ENCODE measurements at regions not wholly inside any gene's neighbourhood (a gene's known extent, or its start where the extent isn't known, plus 50 kb on each side); places are given as distances from the start of the nearest gene placed in this dataset.

DNA sequence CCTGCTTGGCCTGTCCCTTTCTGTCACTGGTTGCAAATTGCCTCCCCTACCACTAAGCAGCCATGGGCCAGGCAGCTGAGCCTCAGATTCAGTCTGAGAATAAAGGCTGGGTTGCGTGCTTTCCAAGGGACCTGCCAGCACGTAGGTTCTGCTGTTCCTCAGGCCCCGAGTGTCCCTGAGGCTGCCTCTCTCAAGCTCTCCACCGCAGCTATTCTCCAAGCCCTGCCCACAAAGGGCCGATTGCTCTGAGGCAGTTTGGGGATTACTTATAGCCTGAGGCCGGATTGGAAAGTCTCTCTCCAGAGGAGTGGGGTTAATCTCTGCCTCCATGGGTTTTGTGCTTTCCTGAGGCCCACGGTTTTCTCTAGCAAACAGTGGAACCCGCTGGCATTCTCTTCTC lies 590.7 kb downstream of the BCOR start:
- DNase-seq (ENCODE audit: low read depth) = no peak

DNA sequence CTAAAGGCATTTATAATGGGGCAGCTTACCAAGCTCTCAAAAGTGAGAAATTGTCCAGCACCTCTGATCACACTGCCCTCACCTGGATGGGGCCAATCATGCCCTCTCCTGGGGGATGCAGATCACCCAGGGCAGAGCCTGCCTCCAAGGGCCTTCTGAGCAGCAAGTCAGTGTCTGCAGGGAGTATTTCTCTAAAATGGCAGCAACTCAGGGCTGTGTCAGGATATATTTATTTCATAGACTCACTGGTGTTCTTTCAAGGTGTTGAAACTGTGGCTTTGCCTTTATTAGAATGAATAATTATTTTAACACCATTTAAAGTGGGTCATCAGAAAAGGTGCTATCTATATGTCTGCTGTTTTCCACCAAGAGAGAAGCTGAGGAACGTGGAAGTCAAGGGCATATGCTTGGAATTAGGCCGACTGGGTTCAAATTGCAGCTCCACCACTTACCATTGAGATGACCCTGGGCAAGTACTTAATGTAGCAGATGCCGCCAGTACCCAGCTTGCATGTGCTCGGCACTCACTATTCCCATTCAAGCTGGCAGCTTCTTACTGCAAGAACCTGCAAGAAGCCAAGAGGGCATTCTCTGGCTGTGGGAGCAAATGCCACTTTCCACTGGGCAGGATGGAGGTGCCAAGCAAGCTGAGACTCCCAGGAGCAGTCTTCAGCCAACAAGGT lies 590.0 kb downstream of the BCOR start:
- no peak for DNase-seq (ENCODE audit: low read depth)

DNA sequence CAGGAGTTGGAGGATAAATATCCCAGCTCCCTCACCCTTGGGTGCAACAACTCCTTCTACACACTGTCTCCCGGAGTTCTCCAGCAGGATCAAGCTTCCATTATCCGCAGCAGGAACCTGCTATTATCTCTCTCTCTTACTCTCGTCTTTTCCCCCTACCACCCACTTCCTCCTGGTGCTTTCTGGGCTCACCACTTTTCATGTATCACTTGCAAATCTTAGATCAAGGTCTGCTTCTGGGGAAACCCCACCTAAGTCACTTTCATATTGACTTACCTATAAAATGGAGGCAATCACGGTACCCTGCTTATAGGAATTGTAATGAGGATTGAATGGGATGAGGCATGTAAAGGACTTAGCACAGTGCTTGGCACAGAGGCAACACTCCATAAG lies 589.5 kb downstream of the BCOR start:
- no peak for DNase-seq (ENCODE audit: low read depth)

DNA sequence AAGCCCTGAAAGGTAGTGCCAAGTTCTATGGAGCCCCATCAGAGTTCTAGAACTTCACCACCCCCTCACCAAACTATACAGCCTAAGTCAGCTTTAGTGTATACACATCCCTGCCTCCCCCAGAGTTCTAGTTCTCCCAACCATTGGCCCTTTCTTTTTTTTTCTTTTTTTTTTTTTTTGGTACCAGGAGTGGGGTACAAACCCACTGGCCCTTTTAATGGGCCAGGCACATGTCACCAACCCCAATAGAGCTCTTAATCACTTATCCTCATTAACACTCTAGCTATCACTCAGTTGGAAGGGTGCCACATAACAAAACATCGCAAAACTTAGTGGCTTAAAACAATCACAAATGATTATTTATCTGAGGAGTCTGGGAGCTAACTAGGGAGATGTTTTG lies 588.6 kb downstream of the BCOR start:
- DNase-seq (ENCODE audit: low read depth) = no peak

DNA sequence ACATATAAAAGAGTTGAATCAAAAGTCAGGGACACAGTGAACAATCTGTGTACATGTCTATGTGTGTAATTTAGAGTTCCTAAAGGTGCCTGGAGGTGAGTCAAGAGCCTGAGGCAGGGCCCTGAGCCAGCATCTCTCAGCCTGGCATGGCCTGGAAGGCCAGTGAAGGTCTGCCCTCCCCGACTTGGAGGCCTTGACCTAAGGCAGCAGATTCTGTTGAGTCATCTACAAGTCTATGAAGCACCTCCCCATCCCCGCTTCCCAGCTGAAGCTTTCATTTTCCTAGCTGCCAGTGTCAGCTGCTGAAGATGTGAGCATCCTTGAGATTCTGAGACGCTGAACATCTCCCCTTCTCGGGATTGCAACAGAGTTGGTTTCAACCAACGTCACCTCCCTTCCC lies 583.9 kb downstream of the BCOR start:
- DNase-seq (ENCODE audit: low read depth) = no peak

DNA sequence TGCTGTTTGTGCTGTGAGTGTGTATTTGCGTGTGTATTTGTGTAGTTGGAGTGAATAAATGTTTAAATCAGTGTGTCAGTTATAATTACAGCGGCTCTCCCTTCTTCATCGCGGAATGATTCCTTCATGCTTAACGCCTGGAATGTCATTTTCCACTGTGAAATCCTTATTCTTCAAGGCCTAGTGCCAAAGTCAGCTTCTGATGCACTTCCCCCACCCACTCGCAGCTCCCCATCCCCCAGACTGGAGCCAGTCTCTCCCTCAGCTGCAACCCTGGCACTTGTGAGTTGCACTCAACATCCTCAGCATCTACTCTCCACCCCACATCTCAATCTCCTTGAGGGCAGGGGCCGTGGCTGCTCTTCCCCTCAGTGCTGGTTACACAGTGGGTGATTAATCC lies 583.0 kb downstream of the BCOR start:
- no peak for DNase-seq (ENCODE audit: low read depth)

DNA sequence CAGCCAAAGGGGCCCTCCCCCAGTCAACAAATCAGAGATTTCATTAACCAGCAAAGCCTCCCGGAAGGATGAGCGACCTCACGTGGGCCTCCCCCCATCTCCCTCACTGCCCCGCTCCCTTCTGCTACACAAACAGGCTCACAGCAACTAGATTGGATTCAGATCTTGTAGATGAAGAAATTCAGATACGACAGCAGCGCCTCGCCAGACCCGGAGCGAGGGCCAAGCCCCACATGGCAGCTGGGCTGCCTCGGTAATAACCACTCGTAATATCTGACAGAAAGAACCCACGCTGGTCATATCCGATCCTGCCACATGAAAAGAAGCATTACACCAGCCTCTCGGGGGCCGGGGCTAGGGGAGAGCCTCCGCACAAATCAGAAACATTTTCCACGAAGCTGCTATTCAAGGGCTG lies 581.3 kb downstream of the BCOR start:
- no peak for DNase-seq (ENCODE audit: low read depth)

DNA sequence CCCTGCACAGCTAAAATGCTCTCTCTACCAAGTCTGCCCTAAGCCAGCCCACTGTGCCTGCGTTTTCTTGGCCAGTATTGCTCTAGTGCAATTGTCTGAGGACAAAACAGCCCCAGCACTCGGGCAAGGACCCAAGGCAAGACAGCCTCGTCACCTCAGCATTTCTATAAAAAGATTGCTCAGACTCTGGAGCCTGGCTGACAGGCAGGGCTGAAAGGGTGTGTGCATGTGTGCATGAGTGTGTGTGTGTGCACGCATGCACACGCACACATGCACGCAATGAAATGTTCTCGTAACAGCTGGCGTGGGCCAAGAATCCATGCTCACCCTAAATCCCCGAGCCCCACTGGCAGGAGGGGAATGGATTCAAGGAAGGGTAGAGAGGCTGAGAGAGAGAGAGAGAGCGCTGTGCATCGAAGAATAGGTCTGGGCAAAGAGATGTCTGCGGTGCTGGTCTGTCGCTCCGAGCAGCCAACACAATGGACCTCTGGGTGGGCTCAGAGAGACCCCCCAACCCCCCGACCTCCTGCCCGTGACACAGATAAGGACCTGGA lies 579.2 kb downstream of the BCOR start:
- no peak for DNase-seq (ENCODE audit: low read depth)

DNA sequence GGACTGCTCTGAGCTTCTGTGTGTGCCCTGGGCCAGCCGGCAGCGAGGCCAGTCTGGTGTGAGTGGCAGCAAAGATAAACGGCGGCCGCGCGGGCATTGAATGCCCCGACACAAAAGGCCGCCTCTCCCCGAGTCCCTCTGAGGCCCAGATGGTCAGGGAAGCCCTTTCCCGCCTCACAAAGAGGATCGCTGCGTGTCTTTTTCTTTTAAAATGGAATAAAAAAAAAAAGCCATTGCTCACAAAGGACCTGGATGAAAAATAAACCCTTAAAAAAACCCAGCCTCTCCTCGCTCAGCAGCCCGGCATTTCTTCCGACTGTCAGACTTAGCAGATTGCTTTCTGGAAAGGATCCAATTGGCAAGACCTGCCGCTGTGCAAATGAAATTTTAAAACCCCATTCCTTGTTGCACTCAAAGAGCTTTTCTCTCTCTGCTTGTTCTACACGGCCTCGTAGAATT lies 578.7 kb downstream of the BCOR start:
- no peak for DNase-seq (ENCODE audit: low read depth)

DNA sequence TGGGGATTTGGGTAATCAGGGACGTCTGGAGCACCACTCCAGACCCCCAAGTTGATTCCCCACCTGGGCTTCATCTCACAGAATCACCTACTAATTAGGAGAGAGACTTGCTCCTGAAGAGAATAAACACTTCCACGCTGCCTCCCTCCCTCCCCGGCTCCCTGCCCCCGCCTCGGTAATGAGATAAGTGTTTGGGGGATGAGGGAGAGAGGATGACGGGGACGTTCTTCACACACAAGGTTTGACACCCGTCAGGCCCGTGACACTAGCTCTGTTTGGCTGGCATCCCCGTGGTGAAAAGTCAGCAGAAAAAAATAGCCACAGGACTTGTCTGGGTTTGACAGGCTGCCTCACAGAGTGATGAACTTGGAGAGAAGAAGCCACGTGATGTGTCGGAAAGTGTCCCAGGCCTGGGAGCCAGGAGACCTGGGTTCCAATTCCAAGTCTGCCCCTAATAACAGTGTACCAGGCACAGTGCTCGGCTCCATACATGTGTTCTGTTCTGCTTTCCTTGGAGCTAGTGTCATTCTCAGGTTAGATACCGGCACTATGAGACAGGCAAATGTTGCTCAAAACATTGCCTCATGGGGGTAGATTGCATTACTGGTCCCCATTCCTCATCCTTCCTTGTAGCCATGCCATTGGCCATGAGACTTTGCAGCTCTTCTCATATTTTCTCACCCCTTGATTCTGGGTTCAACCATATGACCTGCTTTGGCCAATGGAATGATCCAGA lies 578.0 kb downstream of the BCOR start:
- no peak for DNase-seq (ENCODE audit: low read depth)

DNA sequence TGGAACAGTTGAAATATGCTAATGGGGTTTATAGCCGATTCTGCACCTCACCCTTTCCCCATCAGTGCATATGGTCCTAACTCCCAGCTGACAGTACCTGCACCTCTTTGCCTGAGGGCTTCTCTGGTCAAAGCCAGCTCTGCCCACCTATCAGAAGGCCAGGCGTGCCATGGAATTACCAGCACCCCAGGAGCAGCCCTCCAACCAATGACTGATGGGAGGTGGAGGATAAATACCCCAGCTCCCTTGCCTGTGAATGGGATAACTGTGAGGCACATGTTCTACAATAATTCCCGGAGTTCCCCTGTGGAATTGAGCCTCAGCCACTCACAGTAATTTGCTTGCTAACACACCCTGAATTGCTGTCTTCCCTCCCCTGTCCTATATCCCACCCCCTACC lies 572.0 kb downstream of the BCOR start:
- DNase-seq (ENCODE audit: low read depth) = no peak

DNA sequence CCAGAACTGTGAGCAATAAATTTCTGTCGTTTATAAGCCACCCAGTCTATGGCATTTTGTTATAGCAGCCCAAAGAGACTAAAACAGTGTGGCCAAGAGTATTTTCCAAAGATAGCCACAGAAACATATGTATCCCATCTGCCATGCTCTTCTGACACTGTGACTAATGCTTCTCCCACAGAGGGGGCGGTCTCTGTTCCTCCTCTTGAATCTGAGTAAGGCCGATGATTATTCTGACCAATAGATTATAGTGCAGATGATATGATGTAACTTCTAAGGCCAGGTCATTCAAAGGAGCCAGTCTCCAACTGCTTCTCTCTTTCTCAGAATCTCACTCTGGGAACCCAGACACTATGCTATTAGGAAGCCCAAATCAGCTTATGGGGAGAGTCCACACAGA lies 570.7 kb downstream of the BCOR start:
- no peak for DNase-seq (ENCODE audit: low read depth)

DNA sequence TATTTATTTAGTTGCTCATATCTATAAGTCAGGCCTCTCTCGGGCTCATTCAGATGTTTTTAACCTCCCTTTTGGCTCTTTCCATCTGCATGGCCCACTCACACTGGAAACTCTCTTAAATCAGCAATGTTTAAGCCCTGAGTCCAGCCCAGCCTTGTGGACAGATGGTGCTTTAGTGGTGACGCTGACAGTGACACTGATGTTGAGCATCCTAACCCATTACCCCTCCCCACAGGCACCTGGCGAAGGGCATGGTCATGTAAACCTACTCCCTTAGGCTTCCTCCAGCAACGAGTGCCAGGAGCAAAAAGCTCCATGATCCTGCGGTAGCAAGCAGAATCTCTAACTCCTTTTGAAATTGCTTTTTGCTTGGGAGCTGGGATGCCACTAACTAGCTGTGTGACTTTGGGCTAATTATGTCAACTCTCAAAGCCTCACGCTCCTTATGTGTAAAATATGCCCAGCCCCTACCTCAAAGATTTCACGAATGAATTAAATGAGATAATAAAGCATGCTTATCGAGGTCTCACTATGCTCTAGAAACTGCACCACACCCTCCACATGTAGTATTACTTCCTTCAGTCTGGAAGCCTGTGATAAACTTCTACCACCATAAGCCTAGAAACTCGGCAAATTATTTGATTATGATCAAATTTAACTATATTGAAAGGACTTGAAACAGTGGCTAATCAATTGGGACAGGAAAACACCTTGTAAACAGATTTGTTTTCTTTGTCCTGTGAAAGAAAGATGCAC lies 569.4 kb downstream of the BCOR start:
- no peak for DNase-seq (ENCODE audit: low read depth)

DNA sequence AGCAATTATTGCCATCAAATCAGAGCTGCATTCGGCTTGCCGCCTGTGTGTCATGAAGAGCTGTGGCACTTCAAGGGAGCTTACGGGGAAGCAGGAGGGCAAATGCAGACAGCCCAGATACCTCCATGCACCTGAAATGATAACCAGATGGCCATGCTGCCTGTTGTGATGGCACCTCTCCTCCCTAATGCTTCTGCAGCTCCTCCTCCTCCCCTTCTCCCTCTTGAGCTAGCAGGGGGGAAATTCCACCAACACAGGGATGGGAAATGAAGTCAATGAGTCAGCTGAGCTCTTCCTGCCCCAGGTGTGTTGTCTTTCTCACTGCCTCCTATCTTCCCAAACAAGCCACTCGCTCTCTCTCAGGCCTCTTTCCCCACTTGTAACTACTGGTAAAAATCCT lies 565.0 kb downstream of the BCOR start:
- DNase-seq (ENCODE audit: low read depth) = no peak

DNA sequence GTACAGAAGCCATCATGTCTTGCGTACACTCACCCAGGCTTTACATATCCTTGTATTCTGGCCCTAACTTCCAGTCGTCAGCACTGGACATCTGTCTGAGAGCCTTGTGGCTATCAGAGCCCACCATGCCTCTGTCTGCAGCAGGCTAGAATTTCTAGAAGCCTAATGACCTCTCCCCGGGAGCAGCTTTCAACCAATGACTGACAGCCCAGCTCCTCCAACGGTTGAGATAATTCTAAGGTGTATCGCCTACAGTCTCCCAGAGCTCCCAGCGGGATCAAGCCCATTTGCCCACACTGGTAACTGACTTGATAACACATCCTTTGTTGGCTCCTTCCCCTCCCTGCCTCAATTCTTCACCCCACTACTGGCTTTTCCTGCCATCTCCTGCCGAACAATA lies 562.8 kb downstream of the BCOR start:
- no peak for DNase-seq (ENCODE audit: low read depth)

DNA sequence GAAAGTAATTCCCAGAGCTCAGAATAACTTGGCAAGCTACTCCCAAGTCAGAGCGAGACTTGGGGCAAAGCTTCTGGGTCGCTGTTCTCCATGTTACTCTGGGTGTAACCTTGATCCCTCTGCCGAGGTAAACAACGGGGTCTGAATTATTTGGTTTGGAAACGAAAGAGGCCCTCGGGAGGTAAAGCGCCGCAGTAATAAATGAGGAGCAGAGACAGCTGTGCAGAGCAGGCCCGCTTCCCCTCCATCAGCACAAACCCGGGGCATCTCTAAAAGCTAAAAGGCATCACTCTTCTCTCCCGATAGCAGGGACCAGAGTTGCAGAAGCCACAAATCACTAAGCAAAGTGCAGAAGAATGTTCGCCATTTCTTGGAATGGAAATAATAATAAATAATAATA lies 561.5 kb downstream of the BCOR start:
- DNase-seq (ENCODE audit: low read depth) = no peak

DNA sequence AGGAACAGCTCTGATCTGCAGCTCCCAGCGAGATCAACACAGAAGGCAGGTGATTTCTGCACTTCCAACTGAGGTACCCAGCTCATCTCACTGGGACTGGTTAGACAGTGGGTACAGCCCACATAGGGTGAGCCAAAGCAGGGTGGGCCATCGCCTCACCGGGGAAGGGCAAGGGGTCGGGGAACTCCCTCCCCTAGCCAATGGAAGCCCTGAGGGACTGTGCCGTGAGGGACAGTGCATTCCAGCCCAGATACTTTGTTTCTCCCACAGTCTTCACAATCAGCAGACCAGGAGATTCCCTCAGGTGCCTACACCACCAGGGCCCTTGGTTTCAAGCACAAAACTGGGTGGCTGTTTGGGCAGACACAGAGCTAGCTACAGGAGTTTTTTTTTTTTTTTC lies 555.9 kb downstream of the BCOR start:
- no peak for DNase-seq (ENCODE audit: low read depth)

DNA sequence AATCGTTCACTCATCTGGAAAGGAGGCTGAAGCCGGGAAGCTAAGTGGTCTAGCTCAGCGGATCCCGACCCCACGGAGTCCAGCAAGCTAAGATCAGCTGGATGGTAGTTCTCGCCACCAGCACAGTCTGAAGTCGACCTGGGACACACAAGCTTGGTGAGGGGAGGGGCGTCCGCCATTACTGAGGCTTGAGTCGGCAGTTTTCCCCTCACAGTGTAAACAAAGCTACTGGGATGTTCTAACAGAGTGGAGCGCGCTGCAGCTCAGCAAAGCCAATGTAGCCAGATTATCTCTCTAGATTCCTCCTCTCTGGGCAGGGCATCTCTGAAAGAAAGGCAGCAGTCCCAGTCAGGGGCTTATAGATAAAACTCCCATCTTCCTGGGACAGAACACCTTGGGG lies 555.4 kb downstream of the BCOR start:
- no peak for DNase-seq (ENCODE audit: low read depth)

DNA sequence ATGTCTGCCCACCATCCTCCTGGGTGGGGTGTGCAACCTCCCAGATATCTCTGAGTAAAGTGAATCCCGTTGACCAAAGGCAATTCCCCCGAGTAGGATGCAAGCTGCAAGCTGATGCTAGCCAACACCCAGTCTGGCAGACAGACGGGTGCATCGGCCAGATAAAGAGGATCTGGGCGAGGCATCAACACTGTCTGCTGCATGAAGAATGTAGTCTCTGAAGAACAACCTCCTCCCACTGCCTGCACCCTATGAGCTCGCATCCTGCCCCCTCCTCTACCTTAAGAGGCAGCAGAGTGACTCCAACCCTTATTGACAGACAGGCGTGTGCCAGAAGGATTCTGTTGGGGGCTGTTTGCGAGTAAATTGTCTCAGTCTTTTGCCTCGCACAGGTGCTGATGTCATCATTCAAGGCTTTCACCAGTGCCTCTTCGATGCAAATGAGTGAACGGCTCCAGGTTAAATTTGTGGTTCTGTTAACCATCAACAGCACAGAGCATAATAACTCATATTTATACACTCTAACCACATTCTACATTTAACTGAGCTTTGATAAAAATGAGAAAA lies 546.9 kb downstream of the BCOR start:
- DNase-seq (ENCODE audit: low read depth) = no peak

DNA sequence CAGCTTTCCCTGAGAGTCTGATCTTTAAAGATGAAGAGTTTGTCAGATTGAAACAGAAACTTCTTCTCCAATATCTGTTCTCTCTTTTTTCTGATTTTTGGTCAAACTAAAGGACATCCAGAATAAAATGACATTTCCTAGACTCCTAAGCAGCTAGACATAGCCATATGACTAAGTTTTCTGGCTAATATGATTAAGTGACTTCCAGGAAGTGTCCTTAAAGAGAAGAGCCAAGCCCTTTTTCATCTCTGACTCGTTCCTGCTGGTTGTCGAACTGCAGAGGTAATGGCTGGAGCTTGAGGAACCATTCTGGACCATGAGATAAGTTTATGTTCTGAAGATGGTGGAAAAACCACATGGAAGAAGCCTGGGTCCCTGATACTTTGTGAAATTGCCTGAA lies 546.0 kb downstream of the BCOR start:
- no peak for DNase-seq (ENCODE audit: low read depth)

DNA sequence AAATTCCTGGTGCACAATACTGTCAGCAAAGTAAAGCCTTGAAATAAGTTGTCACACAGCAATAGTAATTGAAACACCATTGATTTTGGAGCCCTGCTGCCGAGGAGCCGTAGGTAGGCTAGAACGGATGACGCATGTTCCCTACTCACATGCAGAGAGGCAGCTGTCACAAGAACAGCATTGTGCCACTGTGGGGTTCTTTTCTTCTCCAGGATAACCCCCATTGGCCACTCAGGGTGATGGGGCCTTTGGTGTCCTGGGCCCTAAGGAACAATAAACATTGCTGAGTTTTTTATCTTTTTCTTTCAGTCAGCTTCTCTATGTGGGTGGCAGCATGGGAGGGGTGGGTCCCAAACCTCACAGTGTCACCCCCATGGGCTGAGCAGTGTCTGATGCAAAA lies 542.3 kb downstream of the BCOR start:
- no peak for DNase-seq (ENCODE audit: low read depth)

DNA sequence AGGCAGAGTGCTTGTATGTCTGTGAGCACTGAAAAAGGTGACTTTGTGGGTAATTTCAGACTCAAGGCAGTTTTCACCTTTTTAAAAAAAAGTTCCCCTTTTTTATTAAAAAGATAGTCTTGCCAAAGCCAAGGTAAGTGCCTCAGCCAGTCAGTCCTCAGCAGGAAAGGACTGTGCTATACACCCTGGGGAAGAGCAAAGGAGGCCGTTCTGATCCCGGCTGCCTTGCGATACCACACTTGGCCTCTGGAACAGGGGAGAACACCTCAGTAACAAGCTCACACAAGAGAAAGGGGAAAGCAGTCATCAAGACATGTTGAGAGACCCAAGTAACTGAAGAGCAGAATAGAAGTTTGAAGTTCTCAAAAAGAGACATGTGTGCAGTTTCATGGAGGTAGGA lies 541.7 kb downstream of the BCOR start:
- no peak for DNase-seq (ENCODE audit: low read depth)

DNA sequence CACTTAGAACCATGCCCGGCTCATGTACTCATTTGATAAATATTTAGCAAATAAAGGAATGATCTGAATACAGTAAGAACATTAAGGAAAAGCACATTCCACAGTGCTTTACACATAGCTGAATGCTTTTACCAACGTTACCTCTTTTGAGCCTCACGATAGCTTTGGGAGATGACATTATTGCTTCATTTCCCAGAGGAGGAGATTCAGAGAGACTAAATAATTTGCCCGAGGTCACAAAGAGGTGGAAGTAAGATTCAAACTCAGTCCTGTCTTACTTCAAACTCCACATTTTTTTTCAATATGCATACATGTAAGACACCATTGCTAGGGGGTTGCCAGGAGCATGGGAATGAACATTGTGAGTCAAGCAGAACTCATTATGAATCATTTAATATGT lies 538.5 kb downstream of the BCOR start:
- no peak for DNase-seq (ENCODE audit: low read depth)
